ENCODE measurements at regions not wholly inside any gene's neighbourhood (a gene's known extent, or its start where the extent isn't known, plus 50 kb on each side); places are given as distances from the start of the nearest gene placed in this dataset.

DNA sequence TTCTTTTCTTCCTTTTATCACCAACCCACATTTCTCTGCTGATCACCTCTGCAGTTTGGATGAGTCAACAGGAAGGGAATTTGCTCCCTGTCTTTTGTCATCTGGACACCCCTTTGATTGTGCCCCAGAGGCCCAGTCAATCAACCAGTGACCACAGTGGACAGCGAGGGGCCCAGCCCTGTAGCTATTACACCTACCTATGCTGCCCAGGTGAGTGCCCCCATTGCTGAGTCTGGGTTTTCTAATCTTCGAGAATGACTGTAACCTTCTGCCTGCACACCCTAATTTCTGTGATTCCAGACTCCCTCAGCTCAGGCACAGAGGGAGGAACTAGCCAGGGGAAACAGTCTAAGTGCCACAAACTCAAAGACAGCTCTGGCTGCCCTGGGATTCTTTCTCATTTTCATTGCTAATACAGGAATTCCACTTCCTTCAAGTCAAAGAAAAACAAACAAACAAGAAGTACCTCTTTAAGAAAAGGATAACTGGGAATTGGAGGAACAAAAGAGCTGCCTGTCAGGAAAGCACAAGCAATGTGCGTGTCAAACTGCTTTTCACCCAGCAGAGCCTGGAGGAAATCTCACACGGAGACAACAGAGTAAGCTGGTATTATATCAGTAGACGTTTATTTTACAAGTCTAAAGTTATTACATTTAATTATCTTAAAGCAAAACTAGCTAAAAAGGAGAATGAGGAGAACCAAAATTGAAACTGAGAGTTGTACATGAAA, 311.1 kb downstream of the AJAP1 start:
- H3K4me2 ChIP-seq (ENCODE audit: low read length) = no peak overlapping the region
- ChIA-PET RAD21 (ENCODE audit: low non-redundant PET in 1 of 2, low total read pairs in 2 of 2, uncharacterized antibody in 2 of 2, unreplicated experiment in 2 of 2) (no interaction called here), POLR2A (no interaction called here), CTCF (no interaction called here)
- no peaks in the 10 kb centered on the region for H3K4me1 ChIP-seq (ENCODE audit: control insufficient read depth in 1 of 2, insufficient read depth in 2 of 2, low read length in 2 of 2)
- no peaks in the 10 kb centered on the region for H3K36me3 ChIP-seq (ENCODE audit: control insufficient read depth in 1 of 2, insufficient read depth in 2 of 2, low read length in 2 of 2)
- no peaks in the 10 kb centered on the region for H3K9me2 ChIP-seq (ENCODE audit: insufficient read depth)
- no peak overlapping the region for H3K27ac ChIP-seq (ENCODE audit: low read depth, low read length)
- DNase-seq (ENCODE audit: low read depth, low spot score) (no peak), ATAC-seq (no peak)
- TF ChIP-seq SRF (IDR thresholded peaks at IDR 0.05; ENCODE audit: low read depth) (no peak), SIN3A (IDR thresholded peaks at IDR 0.05; ENCODE audit: low read depth) (no peak), YY1 (IDR thresholded peaks at IDR 0.05; ENCODE audit: extremely low read depth, insufficient replicate concordance, low read depth, low read length) (no peak), ZNF274 (IDR thresholded peaks at IDR 0.05; ENCODE audit: low read depth, low read length) (no peak), TCF7L2 (IDR thresholded peaks at IDR 0.05; ENCODE audit: borderline replicate concordance, extremely low read depth, insufficient read depth, insufficient read length) (no peak), POLR2AphosphoS5 (IDR thresholded peaks at IDR 0.05; ENCODE audit: low read depth, low read length) (no peak), ZFX (IDR thresholded peaks at IDR 0.05) (no peak), RAD21 (IDR thresholded peaks at IDR 0.05; ENCODE audit: low read depth) (no peak)
- TF ChIP-seq, protein P1, sequence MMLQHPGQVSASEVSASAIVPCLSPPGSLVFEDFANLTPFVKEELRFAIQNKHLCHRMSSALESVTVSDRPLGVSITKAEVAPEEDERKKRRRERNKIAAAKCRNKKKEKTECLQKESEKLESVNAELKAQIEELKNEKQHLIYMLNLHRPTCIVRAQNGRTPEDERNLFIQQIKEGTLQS (IDR thresholded peaks at IDR 0.05) = no peak
- TF ChIP-seq, protein P2, sequence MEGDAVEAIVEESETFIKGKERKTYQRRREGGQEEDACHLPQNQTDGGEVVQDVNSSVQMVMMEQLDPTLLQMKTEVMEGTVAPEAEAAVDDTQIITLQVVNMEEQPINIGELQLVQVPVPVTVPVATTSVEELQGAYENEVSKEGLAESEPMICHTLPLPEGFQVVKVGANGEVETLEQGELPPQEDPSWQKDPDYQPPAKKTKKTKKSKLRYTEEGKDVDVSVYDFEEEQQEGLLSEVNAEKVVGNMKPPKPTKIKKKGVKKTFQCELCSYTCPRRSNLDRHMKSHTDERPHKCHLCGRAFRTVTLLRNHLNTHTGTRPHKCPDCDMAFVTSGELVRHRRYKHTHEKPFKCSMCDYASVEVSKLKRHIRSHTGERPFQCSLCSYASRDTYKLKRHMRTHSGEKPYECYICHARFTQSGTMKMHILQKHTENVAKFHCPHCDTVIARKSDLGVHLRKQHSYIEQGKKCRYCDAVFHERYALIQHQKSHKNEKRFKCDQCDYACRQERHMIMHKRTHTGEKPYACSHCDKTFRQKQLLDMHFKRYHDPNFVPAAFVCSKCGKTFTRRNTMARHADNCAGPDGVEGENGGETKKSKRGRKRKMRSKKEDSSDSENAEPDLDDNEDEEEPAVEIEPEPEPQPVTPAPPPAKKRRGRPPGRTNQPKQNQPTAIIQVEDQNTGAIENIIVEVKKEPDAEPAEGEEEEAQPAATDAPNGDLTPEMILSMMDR (IDR thresholded peaks at IDR 0.05 in 2 of 3, conservative IDR thresholded peaks at IDR 0.05 in 1 of 3; ENCODE audit: borderline replicate concordance in 1 of 3, insufficient read depth in 1 of 3, low read depth in 2 of 3, low read length in 2 of 3) = no peak
- H4K20me1 ChIP-seq (ENCODE audit: insufficient read depth) = no peaks in the 10 kb centered on the region
- no peaks in the 10 kb centered on the region; a peak in 1 of 4 replicates for H3K9me3 ChIP-seq (ENCODE audit: control insufficient read depth in 1 of 2, insufficient read depth in 1 of 2, low read depth in 1 of 2, low read length in 2 of 2)
- H3K4me3 ChIP-seq (replicated peaks in 1 of 2; ENCODE audit: low read depth in 1 of 2, low read length in 2 of 2) = no peak overlapping the region
- H3K9ac ChIP-seq (ENCODE audit: low read length) = no peak overlapping the region
- H3K27me3 ChIP-seq (ENCODE audit: insufficient read depth, low read length) = no peaks in the 10 kb centered on the region
- intact Hi-C loops (cut with micrococcal nuclease) = no loop called here
- no peaks in the 10 kb centered on the region for H3K79me2 ChIP-seq (ENCODE audit: insufficient read depth, low read length)
- H2AFZ ChIP-seq (ENCODE audit: low read depth, low read length, poor library complexity, severe bottlenecking) = no peak overlapping the region
- BruUV-seq (replicated peaks) = no TSS peak

All from HCT116 (cell line).